IPS-18c (cell line): ENCODE measurements at regions not wholly inside any gene's neighbourhood (a gene's known extent, or its start where the extent isn't known, plus 50 kb on each side); places are given as distances from the start of the nearest gene placed in this dataset.

ENCODE experiments used
- H3K4me3 ChIP-seq: 2 replicates; pipeline ENCODE4 v1.7.0; 2013; ENCODE audit warnings: low read depth, mild to moderate bottlenecking, low read length, moderate library complexity; ENCODE audit not compliant: insufficient read depth
- H3K9me3 ChIP-seq: one replicate; pipeline ENCODE4 v1.6.1; 2013; ENCODE audit warnings: mild to moderate bottlenecking, low read length, moderate library complexity; ENCODE audit not compliant: control insufficient read depth, insufficient read depth

DNA sequence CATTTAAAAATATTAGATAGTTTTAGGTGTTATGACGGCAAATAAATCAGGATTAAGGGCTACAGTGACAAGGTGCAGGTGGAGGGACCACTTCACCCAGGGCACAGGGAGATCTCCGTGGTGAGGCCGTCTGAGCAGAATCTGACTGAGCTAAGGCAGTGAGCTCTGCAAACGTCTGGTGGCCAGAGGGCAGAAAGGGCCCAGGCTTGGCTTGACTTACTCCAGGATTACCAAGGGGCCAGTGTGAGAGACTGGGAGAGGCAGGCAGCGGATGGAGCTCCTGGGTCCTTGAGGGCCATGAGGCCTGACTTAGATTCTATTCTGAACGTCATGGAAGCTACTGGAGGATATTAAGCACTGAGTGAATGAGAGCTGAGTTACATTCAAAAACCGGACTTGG lies 125.9 kb upstream of the B3GAT1 start:
- Histone ChIP-seq H3K4me3 (no peak overlapping the region), H3K9me3 (no peaks in the 10 kb centered on the region)

DNA sequence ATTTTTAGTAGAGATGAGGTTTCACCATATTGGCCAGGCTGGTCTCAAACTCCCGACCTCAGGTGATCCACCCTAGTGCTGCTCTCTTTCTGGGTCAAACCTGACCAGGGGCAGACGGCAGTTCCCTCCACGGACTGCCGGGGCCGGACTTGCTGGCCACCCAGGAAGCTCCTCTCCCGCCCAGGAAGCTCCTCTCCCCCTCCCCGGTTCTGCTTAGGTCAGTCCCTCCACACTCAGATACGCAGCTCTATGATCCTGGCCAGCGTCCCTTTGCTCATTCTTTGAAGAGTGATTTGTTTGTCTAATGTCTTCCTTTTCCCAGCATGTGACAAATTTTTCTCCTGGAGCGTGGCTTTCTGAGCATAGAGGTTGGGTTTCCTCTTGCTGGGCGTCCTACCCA lies 125.3 kb upstream of the B3GAT1 start:
- H3K9me3 ChIP-seq, result no peaks in the 10 kb centered on the region
- H3K4me3 ChIP-seq, result no peak overlapping the region

DNA sequence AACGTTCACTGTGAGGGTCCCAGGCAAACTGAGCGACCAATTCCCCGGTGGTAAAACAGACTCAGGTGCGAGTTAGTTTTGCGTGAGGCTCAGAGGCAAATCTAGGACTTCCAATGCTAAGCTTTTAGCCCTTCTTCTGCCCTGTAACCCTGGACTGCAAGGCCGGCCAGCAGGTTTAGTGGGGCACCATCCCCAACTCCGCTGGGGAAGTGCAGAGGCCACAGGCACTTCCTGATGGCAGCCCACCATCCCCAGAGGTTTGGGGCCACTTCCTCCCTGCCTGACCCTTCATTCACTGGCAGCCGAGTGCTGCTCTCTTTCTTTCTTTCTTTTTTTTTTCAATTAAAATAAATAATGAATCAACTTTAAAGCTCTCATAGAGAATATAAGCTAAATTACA lies 124.6 kb upstream of the B3GAT1 start:
- H3K4me3 ChIP-seq, result no peak overlapping the region
- no peaks in the 10 kb centered on the region for H3K9me3 ChIP-seq

DNA sequence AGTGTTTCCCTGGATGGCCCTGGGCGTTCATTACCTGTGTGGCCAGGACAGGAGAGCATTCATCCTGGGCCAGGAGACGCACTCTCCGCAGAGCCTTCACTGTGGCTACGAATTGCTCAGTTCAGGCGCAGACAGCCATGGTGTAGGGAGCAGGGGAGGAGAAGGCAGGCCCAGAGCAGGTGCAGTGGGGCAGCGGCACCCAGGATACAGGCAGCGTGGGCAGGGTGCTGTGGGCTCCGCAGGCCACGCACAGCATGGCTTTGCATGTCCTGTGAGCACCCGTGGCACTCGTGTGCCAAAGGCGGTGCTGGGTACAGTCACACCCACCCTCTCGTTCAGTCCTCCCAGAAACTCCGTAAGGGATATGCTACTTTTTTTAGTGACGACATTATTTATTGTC lies 124.2 kb upstream of the B3GAT1 start:
- Histone ChIP-seq H3K4me3 (no peak overlapping the region), H3K9me3 (no peaks in the 10 kb centered on the region)

DNA sequence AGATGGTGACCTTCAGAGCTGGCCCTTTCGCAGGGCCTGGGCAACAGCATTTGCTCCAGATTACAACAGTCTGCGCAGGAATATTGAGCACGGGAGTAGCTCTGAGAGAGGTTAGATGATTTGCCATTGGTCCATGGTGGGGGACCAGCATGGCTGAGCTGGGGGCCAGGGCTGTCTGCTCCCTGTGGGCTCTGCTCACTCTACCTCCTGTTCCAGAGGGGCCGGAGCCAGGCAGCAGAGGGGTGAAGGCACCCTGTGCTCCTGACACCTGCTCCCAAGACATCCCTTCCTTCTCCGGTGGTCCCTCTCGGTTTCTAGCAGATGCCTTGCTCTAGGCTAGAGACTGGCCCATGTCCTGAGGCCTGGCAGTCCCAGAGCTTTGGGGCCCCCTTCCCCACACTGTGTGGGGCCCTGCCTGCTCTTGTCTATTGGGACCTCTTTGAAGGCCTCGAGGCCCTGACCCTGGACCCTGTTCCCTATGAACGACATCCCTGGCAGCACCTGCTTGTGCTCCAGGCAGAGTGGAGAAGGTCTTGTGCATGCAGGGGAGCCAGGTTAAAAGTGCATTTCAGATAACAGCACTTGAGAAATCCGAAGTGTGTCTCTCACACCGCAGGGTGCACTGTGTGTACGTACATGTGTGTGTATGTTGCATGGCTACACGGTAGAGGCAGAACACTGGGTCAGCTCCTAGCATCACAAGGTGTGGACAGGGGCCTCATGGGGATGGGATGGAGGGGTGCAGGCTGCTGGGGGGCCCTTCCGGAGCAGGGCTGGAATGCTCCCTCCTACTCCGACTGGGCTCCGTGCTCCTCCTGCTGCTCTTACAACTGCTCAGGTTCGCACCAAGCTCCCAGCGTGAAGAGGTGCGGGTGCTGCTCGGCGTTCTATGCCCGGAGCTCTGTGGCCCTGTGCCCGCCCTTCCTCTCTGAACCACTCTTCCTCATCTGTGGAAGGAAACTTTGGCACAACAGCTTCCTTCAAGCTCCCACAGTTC lies 123.3 kb upstream of the B3GAT1 start:
- H3K4me3 ChIP-seq, result no peak overlapping the region
- no peaks in the 10 kb centered on the region for H3K9me3 ChIP-seq

DNA sequence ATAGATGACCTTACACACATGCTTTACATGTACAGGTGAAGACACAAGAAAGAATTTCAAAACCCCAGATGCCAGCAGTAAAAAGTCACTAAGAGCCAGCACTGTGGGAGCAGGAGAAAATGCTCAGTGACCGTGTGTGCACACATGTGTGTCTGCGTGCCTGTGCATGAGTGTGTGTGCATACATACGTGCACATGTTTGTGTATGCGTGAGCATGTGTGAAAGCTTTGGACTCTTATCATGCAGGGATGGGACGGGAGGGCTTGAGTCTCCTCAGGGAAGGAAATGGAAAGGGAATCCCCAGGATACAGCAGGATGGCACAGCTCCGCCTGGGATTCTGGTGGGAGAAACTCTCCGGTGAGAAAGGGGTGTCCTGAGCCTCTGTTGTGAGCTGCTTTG lies 121.5 kb upstream of the B3GAT1 start:
- no peak overlapping the region for H3K4me3 ChIP-seq
- H3K9me3 ChIP-seq, result no peaks in the 10 kb centered on the region

DNA sequence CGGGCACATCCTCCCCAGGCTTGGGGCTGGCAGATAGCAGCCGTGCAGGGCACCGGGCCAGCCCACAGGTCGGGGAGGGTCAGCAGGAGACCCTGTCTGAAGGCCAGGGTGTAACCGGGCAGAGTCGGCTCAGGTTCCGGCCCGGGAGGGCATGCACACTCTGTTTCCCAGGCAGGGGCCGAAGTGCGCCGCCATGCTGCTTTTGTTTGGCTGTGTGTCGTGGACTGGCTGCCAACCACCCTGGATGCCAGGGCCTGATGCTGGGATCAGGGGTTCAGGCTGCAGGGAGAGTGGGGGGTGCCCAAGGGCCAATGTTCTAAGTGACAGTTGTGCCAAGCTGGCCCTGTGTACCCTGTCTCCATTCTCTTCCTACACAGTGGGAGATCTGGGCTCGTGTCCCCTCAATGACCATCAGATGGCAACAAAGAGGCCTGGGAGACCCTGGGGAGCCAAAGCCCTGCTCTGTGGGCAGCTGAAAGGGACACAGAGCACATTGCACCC lies 120.9 kb upstream of the B3GAT1 start:
- Histone ChIP-seq H3K9me3 (no peaks in the 10 kb centered on the region), H3K4me3 (no peak overlapping the region)

DNA sequence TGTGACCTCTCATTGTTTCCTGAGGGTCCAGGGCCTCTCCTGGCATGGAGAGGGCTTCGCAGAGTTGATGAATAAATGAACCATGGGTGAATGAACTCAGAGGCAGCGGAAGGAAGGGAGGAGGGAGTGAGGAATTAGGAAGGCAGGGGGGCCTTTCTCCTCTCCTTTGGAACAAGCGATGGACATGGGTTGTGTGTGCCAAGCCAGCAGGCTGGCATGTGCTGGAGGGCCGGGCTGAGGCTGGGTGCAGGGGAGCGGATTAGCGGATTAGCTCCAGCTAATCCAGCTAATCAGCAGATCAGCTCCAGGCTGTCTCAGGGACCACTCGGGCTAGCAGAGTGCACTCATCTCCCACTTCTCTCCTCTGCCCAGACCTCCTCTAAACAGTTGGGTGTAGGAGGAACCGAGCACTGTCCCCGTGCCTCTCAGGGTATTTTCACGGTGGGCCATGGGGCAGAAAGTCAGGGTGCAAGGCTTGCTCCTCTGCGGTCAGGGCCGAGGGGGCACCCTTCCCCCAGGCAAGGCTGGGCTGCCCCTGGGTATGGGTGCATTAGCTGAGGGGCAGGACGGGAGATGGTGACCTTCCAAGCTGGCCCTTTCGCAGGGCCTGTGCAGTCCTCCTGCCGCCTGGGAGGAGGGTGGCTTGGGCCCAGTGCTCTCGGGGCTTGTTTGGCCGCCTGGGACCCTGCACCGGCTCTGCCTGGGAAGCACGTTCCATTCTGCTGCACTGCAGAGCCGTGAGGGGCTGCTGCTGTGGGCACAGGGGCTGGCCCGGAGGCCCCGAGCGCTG lies 120.3 kb upstream of the B3GAT1 start:
- Histone ChIP-seq H3K9me3 (no peaks in the 10 kb centered on the region), H3K4me3 (no peak overlapping the region)

DNA sequence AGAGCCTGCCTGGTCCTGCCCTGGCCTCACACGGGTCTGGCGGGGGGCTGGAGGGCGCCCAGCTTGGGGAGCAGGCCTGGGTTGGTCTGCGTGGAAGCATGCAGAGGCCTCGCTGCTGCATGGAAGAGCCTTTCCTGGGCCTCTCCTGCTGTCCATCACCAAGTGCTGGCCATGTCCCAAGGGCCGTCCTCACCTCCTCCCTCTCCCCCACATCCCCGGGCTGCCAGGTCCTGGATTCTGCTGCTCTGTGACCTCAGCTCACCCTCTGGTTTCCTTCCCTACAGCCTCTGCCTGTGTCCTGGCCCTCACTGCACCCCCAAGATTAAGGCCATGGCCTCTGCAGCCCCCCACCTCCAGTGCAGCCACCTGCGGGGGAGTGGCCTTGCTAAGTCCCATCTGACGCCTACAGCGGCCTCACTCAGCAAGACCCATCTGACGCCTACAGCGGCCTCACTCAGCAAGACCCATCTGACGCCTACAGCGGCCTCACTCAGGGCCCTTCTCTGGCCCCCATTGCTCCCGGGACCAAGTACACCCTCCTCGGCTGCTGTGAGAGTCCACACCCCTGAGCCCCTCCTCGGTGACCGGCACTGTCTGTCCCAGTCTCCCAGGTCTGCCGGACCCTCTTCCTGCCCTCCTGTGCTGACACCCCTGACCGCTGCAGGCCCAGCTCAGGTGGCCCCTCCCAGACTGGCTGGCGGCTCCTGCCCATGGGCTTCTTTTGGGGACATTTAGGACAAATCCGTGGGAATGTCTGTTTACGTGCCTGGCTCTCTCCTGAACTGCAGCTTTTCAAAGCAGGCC lies 119.5 kb upstream of the B3GAT1 start:
- H3K4me3 ChIP-seq, result no peak overlapping the region

DNA sequence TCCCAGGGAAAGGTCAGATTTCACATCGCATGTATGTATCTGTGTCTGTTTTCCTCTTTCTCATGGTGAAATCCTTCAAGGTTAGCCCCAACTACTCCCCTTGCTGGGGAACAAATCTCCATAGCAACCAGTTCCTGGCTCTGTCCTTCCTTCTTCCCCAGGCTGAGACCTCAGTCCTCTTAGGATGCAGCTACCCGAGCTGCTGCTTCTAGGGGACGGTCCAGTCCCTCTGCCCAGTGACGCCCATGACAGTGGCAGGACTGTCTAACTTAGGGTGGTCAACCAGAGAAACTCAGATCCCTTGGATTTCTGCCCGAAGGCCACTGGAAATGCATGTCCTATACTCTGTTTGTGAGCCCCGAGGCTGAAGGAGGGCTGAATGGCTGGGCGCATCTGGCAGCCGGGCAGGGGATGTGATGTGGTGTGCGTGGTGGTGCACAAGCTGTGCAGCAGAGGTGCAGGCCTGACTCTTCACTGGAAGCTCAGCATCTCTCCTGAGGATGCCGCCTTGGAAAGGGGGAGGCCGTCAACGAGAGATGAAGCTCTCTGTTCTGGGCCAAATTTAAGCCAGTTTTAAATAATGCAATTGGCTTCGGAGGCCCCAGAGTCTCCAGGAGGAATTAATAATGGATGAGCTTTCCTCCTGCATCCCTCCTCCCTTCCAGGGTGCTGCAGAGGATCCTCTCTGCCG lies 118.7 kb upstream of the B3GAT1 start:
- Histone ChIP-seq H3K9me3 (no peaks in the 10 kb centered on the region), H3K4me3 (no peak overlapping the region)

More for the DNA sequence above, 119.5 kb upstream of the B3GAT1 start:
- no peaks in the 10 kb centered on the region for H3K9me3 ChIP-seq

DNA sequence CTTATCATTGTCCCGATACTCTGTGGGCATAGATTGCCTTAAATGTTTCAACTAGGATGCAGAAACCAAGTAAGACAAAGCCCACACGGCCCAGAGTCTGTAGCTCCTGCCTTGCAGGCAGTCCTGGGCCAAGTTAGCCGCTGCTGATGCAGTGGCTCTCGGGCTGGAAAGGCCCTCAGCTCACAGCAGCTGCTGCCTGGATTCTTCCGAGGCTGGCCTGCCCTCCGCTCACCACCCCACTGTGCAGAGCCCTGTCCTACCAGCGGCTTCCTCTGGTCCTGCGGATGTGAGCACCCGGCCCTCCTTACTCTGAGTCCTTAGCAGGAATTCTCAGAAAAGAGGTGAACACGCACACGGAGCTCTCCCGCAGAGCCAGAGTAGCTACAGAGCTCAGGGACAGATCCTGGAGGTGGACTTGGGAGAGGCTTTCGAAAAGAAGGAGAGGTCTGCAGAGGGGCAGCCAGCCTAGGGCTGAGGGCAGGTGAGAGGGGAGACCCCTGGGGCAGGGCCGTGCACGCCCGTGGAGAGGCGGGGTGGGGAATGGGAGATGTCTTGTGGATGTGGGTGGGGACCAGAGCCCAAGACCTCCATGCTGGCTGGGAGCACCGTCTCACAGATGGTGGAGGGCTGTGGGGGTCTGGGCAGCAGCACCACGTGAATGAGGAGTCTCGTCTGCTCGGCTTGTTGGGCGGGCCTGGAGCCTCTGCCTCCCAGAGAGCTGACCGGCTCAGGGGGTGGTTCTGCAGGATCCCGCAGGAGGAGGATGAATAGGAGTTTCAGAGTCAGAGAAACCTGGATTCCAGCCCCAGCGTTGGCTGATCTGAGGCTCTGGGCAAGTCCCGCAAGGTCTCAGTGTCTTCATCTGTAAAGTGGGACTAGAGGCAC lies 117.4 kb upstream of the B3GAT1 start:
- Histone ChIP-seq H3K4me3 (no peak overlapping the region), H3K9me3 (no peaks in the 10 kb centered on the region)

DNA sequence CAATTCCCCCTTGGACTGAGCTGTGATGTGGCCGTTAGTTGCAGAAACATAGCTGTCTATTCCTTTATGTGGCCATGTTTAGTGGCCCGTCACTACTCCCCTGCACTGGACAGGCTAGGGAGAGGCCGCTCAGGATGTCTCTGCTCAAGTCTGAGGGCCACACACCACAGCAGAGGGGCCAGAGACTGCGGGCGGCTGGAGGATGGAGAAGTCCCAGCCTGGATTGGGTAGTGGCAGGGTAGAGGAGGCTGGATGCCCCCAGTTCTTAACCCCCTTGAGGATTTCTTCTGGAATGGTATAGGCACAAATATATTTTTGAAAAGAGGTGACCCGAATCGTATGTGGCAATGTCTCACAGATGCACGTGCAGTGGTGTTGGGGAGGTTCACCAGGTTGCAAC lies 116.4 kb upstream of the B3GAT1 start:
- Histone ChIP-seq H3K4me3 (no peak overlapping the region), H3K9me3 (no peaks in the 10 kb centered on the region)

DNA sequence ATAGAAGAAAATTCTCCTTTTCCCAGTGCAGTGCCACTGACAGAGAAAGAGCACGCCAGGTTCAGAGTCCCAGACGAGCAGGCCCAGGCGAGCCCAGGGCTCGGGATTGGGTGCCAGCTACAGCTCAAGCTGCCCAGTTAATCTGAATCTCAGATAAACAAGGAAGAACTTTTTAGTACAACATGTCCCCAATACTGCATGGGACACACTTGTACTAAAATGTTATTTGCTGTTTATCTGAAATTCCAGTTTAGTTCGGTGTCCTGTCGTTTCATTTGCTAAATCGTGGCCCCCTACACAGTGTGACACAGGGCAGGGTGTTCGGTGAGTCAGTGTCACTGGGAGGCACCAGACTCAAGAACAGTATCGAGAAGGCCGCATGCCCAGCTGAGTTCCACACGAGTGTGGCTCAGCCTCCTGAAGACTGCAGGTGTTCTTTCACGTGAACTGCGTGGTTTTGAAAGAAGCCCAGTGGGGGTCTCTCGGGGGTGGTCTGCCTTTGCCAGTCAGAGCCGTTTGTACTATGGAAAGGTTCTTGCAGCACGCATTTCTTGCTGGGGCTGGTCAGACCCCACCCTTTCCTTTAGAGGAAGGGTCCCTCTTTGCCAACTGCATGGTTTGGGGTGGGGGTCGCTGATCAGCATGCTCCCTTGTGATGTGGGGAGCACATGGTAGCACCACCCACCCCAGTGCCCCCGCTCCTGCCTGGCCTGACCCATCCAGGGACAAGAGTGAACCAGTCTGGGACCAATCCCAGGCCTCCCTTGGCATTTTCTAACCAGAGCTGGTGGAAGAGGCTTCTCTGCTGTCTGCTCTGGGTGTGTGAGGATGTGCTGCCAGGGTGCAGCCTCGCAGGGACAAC lies 115.6 kb upstream of the B3GAT1 start:
- H3K9me3 ChIP-seq, result no peaks in the 10 kb centered on the region
- H3K4me3 ChIP-seq, result no peak overlapping the region

DNA sequence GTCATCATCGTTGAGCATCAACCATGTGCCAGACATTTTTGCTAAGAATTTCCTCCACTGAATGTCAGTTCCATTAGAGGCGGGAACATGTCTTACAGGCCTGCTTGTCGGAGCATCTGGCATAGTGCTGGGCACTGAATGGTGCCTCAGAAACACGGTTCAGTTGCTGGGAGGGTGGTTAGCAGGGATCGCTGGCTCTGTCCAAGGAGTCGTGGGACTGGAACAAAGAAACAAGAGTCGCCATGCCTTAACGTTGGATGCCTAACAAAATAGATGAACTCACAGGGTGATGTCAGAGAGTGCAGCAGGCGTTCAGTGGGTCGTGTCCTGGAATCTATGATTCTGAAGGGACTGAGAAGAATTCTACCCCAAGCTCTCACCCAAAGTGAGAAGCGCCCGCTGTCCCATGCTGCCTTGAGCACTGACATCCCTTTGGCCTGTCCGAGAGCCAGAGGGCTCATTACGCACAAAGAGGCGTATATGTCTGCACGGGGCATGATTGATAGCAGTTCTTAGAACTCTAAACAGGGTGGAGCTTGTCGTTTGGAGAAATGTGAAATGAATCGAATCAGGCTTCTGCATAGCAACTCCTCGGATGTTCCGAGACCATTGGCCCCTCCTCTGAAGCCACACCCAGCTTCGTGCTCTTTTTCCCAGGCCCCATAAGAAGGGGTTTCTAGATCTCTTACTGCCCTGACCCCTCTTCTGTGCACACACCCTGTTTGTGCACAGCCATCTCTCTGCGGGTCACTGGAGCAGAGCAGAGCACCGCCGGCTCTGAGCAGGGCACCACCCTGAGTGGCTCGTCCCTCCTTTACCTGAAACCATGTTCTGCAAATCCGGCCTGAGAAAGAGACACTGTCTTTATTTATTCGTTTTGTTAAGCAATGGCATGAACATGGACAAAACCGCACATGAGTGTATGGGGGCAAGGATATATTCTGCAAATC lies 113.1 kb upstream of the B3GAT1 start:
- Histone ChIP-seq H3K9me3 (no peaks in the 10 kb centered on the region), H3K4me3 (no peak overlapping the region)
